HCT116 (cell line): ENCODE measurements at regions not wholly inside any gene's neighbourhood (a gene's known extent, or its start where the extent isn't known, plus 50 kb on each side); places are given as distances from the start of the nearest gene placed in this dataset.

Experiments used
- ATAC-seq: fragments of 200-7000 bp; cut with Tn5 transposase; 2 replicates; pipeline ENCODE4 v1.9.1; 2020; ENCODE audit warnings: mild to moderate bottlenecking, moderate library complexity
- BruUV-seq: library from RNA; stranded (reverse); fragments of 400-500 nt; replicated peaks from 2 replicates; lab custom pipeline; 2021; lab: Mats Ljungman, UMichigan
- CTCF ChIA-PET: fragments of 300-600 bp; sonication (Branson Sonifier 250); formaldehyde crosslinking; loops from one replicate; lab custom pipeline; 2021; ENCODE audit warnings: antibody characterized with exemption; lab: Charles Lee
- POLR2A ChIA-PET: fragments of 300-600, 350-600 bp; sonication (Branson Sonifier 250); formaldehyde crosslinking; loops from one replicate; lab custom pipeline; 2021; ENCODE audit warnings: antibody characterized with exemption; lab: Charles Lee
- RAD21 ChIA-PET, 2 experiments: fragments of 300-600 bp; sonication (Branson Sonifier 250); formaldehyde crosslinking; loops; one replicate each; lab custom pipeline; 2023; ENCODE audit warnings: low total read pairs in 2 of 2; ENCODE audit not compliant: uncharacterized antibody in 2 of 2, unreplicated experiment in 2 of 2, low non-redundant PET in 1 of 2; lab: Charles Lee
- DNase-seq: peaks from one replicate; pipeline ENCODE4 v3.0.0-alpha.2; 2010; ENCODE audit warnings: low read depth, low spot score
- H2AFZ ChIP-seq: fragments of 200-600 bp; shearing (Covaris generic), sonication (generic); 2 replicates; pipeline ENCODE4 v1.6.1; 2017; ENCODE audit warnings: low read depth, mixed run types, mixed read lengths, antibody characterized with exemption, low read length; ENCODE audit not compliant: poor library complexity, severe bottlenecking
- H3K27ac ChIP-seq: 2 replicates; pipeline ENCODE4 v1.5.1; 2012; ENCODE audit warnings: low read depth, low read length
- H3K27me3 ChIP-seq: fragments of 200-600 bp; sonication (generic); 2 replicates; pipeline ENCODE4 v1.6.1; 2016; ENCODE audit warnings: mixed run types, low read length, mixed read lengths; ENCODE audit not compliant: insufficient read depth
- H3K36me3 ChIP-seq, 2 experiments: fragments of 200-500 bp in 1 of 2; fragments of 200-600 bp in 1 of 2; sonication (Bioruptor generic) in 1 of 2; sonication (generic) in 1 of 2; 2 replicates each; pipeline versions ENCODE4 v1.5.1 to v1.6.1; 2014 to 2016; ENCODE audit warnings: low read length in 2 of 2, inconsistent platforms in 1 of 2, mixed read lengths in 1 of 2, mixed run types in 1 of 2; ENCODE audit not compliant: insufficient read depth in 2 of 2, control insufficient read depth in 1 of 2
- H3K4me1 ChIP-seq, 2 experiments: fragments of 200-600 bp in 1 of 2; sonication (generic) in 1 of 2; 2 replicates each; pipeline versions ENCODE4 v1.5.1 to v1.6.1; 2012 to 2017; ENCODE audit warnings: low read length in 2 of 2, inconsistent platforms in 1 of 2, mild to moderate bottlenecking in 1 of 2, mixed read lengths in 1 of 2, mixed run types in 1 of 2, moderate library complexity in 1 of 2; ENCODE audit not compliant: insufficient read depth in 2 of 2, control insufficient read depth in 1 of 2
- H3K4me2 ChIP-seq: fragments of 200-600 bp; sonication (generic); 2 replicates; pipeline ENCODE4 v1.6.1; 2017; ENCODE audit warnings: mixed run types, low read length, mixed read lengths
- H3K4me3 ChIP-seq, 2 experiments: fragments of 200-600 bp in 1 of 2; sonication (generic) in 1 of 2; replicated peaks in 1 of 2; 2 replicates each; pipeline ENCODE4 v1.5.1; 2011 to 2016; ENCODE audit warnings: low read length in 2 of 2, control low read depth in 1 of 2, low read depth in 1 of 2, mild to moderate bottlenecking in 1 of 2, mixed read lengths in 1 of 2, mixed run types in 1 of 2
- H3K79me2 ChIP-seq: fragments of 200-600 bp; sonication (generic); 2 replicates; pipeline ENCODE4 v1.6.1; 2017; ENCODE audit warnings: mild to moderate bottlenecking, mixed run types, low read length, moderate library complexity, mixed read lengths; ENCODE audit not compliant: insufficient read depth
- H3K9ac ChIP-seq: fragments of 200-600 bp; sonication (generic); 2 replicates; pipeline ENCODE4 v1.6.1; 2016; ENCODE audit warnings: low read length, mixed read lengths
- H3K9me2 ChIP-seq: fragments of 200-600 bp; sonication (generic), shearing (Covaris generic); 2 replicates; pipeline ENCODE4 v1.6.1; 2017; ENCODE audit warnings: mixed run types, mild to moderate bottlenecking, moderate library complexity; ENCODE audit not compliant: insufficient read depth
- H3K9me3 ChIP-seq, 2 experiments: fragments of 200-500 bp in 1 of 2; fragments of 200-600 bp in 1 of 2; sonication (Bioruptor generic) in 1 of 2; sonication (generic) in 1 of 2; 2 replicates each; pipeline ENCODE4 v1.6.1; 2014 to 2017; ENCODE audit warnings: low read length in 2 of 2, mixed read lengths in 2 of 2, inconsistent platforms in 1 of 2, low read depth in 1 of 2, mild to moderate bottlenecking in 1 of 2, mixed run types in 1 of 2, moderate library complexity in 1 of 2; ENCODE audit not compliant: control insufficient read depth in 1 of 2, insufficient read depth in 1 of 2
- H4K20me1 ChIP-seq: fragments of 200-600 bp; sonication (generic), shearing (Covaris generic); 2 replicates; pipeline ENCODE4 v1.6.1; 2017; ENCODE audit warnings: mixed run types, mild to moderate bottlenecking, moderate library complexity; ENCODE audit not compliant: insufficient read depth
- CEBPB ChIP-seq: IDR thresholded peaks from 2 replicates; pipeline ENCODE4 v1.6.1; 2012; ENCODE audit warnings: low read depth
- ELF1 ChIP-seq: IDR thresholded peaks from 2 replicates; pipeline ENCODE4 v1.6.1; 2012; ENCODE audit warnings: low read depth, borderline replicate concordance
- EZH2 ChIP-seq: fragments of 200-600 bp; sonication (generic); IDR thresholded peaks from 2 replicates; pipeline ENCODE4 v1.6.1; 2017; ENCODE audit warnings: antibody characterized with exemption, mixed run types
- EZH2phosphoT487 ChIP-seq: fragments of 200-600 bp; IDR thresholded peaks from 2 replicates; pipeline ENCODE4 v1.6.1; 2018; ENCODE audit warnings: antibody characterized with exemption, borderline replicate concordance
- MAX ChIP-seq: IDR thresholded peaks from 2 replicates; pipeline ENCODE4 v1.6.1; 2012
- SIN3A ChIP-seq: IDR thresholded peaks from 2 replicates; pipeline ENCODE4 v1.6.1; 2012; ENCODE audit warnings: low read depth
- SP1 ChIP-seq: IDR thresholded peaks from 2 replicates; pipeline ENCODE4 v1.6.1; 2012; ENCODE audit warnings: low read depth
- SRF ChIP-seq: IDR thresholded peaks from 2 replicates; pipeline ENCODE4 v1.6.1; 2012; ENCODE audit warnings: low read depth
- ZNF274 ChIP-seq: fragments of 200-500 bp; sonication (Bioruptor generic); IDR thresholded peaks from 2 replicates; pipeline ENCODE4 v1.6.1; 2014; ENCODE audit warnings: mild to moderate bottlenecking, low read depth, low read length, inconsistent platforms
- intact Hi-C: fragments of 100-400 bp; cut with micrococcal nuclease; formaldehyde crosslinking; loops from 2 replicates; pipeline ENCODE4 v1.10.0; 2022
- TF ChIP-seq, protein P1 (sequence below): IDR thresholded peaks from 2 replicates; pipeline ENCODE4 v1.6.1; 2012; ENCODE audit warnings: low read depth

DNA sequence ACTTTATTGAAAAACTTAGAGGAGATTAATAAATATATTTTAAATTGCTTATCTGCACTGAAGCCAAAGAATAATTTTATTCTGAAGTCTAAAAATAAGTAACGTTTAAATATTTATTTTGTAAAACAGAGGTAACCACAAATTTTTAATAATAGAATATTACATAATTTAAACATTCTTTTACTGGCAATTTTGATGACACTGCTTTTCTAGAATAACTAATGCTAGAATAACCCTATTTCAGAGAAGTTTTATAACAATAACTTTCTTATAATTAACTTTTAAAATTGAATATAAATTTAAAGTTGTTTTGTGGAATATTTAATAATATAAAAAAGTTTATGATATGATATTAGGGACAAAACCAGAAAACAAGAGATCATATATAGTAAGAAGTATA, 409.6 kb upstream of the KCNMB2 start (continued):
- TF ChIP-seq, protein P1, sequence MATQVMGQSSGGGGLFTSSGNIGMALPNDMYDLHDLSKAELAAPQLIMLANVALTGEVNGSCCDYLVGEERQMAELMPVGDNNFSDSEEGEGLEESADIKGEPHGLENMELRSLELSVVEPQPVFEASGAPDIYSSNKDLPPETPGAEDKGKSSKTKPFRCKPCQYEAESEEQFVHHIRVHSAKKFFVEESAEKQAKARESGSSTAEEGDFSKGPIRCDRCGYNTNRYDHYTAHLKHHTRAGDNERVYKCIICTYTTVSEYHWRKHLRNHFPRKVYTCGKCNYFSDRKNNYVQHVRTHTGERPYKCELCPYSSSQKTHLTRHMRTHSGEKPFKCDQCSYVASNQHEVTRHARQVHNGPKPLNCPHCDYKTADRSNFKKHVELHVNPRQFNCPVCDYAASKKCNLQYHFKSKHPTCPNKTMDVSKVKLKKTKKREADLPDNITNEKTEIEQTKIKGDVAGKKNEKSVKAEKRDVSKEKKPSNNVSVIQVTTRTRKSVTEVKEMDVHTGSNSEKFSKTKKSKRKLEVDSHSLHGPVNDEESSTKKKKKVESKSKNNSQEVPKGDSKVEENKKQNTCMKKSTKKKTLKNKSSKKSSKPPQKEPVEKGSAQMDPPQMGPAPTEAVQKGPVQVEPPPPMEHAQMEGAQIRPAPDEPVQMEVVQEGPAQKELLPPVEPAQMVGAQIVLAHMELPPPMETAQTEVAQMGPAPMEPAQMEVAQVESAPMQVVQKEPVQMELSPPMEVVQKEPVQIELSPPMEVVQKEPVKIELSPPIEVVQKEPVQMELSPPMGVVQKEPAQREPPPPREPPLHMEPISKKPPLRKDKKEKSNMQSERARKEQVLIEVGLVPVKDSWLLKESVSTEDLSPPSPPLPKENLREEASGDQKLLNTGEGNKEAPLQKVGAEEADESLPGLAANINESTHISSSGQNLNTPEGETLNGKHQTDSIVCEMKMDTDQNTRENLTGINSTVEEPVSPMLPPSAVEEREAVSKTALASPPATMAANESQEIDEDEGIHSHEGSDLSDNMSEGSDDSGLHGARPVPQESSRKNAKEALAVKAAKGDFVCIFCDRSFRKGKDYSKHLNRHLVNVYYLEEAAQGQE: no peak
- TF ChIP-seq SIN3A: no peak

- CTCF ChIA-PET: no interaction called here
- Histone ChIP-seq H3K36me3 (no peaks in the 10 kb centered on the region), H3K9me2 (no peaks in the 10 kb centered on the region)
- POLR2A ChIA-PET: no interaction called here
- TF ChIP-seq SRF (no peak), ZNF274 (no peak), ELF1 (no peak), SP1 (no peak), EZH2 (no peak), CEBPB (no peak), MAX (no peak), EZH2phosphoT487 (no peak)
- TF ChIP-seq, protein P1: no peak
- TF ChIP-seq, all 23 proteins: peak for 0
- no TSS peak for BruUV-seq
- H3K9me3 ChIP-seq: no peaks in the 10 kb centered on the region
- H4K20me1 ChIP-seq: no peaks in the 10 kb centered on the region
- no peak for DNase-seq
- H3K4me1 ChIP-seq: no peaks in the 10 kb centered on the region
- H3K27ac ChIP-seq: no peak overlapping the region
- H3K9ac ChIP-seq: no peak overlapping the region
- no peak overlapping the region for H3K4me2 ChIP-seq
- RAD21 ChIA-PET: no interaction called here
- no peak overlapping the region for H2AFZ ChIP-seq
- ATAC-seq: no peak
- no peaks in the 10 kb centered on the region for H3K79me2 ChIP-seq
- H3K27me3 ChIP-seq: no peaks in the 10 kb centered on the region
- no peak overlapping the region for H3K4me3 ChIP-seq
- intact Hi-C loops: no loop called here
These were observed 409.0 kb upstream of the KCNMB2 start for GRCh38 chr3:178127221-178127620.
